ENCODE measurements at regions not wholly inside any gene's neighbourhood (a gene's known extent, or its start where the extent isn't known, plus 50 kb on each side); places are given as distances from the start of the nearest gene placed in this dataset.

DNA sequence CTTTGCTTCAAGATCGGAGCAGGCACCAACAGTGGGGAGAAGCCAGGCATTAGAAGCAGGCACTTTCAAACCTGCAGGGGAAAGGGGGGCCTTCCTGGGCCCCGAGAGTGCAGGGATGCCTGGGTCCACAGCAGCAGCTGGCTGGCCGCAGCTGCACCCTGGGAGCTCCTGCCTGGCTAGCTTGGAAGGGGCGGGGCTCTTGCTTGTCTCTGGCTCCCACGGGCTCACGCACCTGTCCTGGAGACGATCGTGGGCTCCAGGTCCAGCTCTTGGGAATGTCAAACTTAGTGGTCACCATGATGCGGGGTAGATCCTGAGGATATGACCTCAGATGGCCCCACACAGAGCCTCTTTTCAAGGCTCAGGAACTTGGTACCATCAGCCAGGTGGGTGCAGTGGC lies 1673.2 kb downstream of the LRRC4C start:
- ChIA-PET POLR2A (no interaction called here), CTCF (ENCODE audit: unreplicated experiment) (no interaction called here)
- Histone ChIP-seq H3K4me2 (ENCODE audit: low read length) (no peak overlapping the region), H2AFZ (ENCODE audit: low read length) (no peak overlapping the region), H3K9me3 (ENCODE audit: low read length) (0 out of 2 replicates have a peak, but pooled peaks cover 2% of the 10 kb centered on the region), H3K4me3 (ENCODE audit: low read depth, low read length, poor library complexity, severe bottlenecking) (no peak overlapping the region), H3K27ac (ENCODE audit: low read depth, low read length, poor library complexity, severe bottlenecking) (no peak overlapping the region), H3K36me3 (ENCODE audit: insufficient read depth, low read length) (no peaks in the 10 kb centered on the region), H3K9me2 (ENCODE audit: insufficient read depth, low read length) (no peaks in the 10 kb centered on the region), H4K20me1 (ENCODE audit: insufficient read depth, low read length) (no peaks in the 10 kb centered on the region), H3K4me1 (ENCODE audit: insufficient read depth, low read length, poor library complexity, severe bottlenecking) (no peaks in the 10 kb centered on the region), H3K79me2 (ENCODE audit: insufficient read depth, low read depth, low read length) (no peaks in the 10 kb centered on the region)
- TF ChIP-seq EZH2phosphoT487 (IDR thresholded peaks at IDR 0.05; ENCODE audit: borderline replicate concordance, low read depth, low read length): no peak
- TF ChIP-seq, protein P1, sequence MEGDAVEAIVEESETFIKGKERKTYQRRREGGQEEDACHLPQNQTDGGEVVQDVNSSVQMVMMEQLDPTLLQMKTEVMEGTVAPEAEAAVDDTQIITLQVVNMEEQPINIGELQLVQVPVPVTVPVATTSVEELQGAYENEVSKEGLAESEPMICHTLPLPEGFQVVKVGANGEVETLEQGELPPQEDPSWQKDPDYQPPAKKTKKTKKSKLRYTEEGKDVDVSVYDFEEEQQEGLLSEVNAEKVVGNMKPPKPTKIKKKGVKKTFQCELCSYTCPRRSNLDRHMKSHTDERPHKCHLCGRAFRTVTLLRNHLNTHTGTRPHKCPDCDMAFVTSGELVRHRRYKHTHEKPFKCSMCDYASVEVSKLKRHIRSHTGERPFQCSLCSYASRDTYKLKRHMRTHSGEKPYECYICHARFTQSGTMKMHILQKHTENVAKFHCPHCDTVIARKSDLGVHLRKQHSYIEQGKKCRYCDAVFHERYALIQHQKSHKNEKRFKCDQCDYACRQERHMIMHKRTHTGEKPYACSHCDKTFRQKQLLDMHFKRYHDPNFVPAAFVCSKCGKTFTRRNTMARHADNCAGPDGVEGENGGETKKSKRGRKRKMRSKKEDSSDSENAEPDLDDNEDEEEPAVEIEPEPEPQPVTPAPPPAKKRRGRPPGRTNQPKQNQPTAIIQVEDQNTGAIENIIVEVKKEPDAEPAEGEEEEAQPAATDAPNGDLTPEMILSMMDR (conservative IDR thresholded peaks at IDR 0.05; ENCODE audit: low read length): no peak
- no TSS peak for BruUV-seq (replicated peaks)
- no peak for DNase-seq (ENCODE audit: low spot score)
- intact Hi-C loops (cut with micrococcal nuclease; ENCODE audit: unreplicated experiment): no loop called here

DNA sequence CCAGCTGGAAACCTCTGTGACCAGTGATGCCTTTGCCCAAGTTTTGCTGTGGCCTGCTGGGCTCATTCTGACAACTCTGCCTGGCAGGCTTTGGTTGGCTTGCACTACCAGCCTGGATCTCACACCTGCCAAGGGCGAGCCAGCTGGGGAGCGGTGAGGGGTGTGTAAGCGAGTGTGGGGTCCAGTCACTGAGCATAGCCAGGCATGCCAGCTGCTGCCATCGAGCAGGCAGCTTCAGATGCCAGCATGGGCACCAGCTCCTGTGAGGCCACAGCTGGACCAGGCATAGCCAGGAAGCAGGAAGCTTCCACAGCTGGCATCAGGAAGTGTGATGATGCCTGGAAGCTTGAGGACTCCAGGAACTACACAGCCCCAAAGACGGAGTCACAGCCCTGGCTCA lies 1674.6 kb downstream of the LRRC4C start:
- Histone ChIP-seq H3K4me1 (ENCODE audit: insufficient read depth, low read length, poor library complexity, severe bottlenecking) (no peaks in the 10 kb centered on the region), H3K27ac (ENCODE audit: low read depth, low read length, poor library complexity, severe bottlenecking) (no peak overlapping the region), H3K79me2 (ENCODE audit: insufficient read depth, low read depth, low read length) (no peaks in the 10 kb centered on the region), H4K20me1 (ENCODE audit: insufficient read depth, low read length) (no peaks in the 10 kb centered on the region), H3K4me3 (ENCODE audit: low read depth, low read length, poor library complexity, severe bottlenecking) (no peak overlapping the region), H3K4me2 (ENCODE audit: low read length) (no peak overlapping the region), H3K9me3 (ENCODE audit: low read length) (0 out of 2 replicates have a peak, but pooled peaks cover 2% of the 10 kb centered on the region), H3K9me2 (ENCODE audit: insufficient read depth, low read length) (no peaks in the 10 kb centered on the region), H3K36me3 (ENCODE audit: insufficient read depth, low read length) (no peaks in the 10 kb centered on the region), H2AFZ (ENCODE audit: low read length) (no peak overlapping the region)
- ChIA-PET POLR2A (no interaction called here), CTCF (ENCODE audit: unreplicated experiment) (no interaction called here)
- BruUV-seq (replicated peaks): no TSS peak
- DNase-seq (ENCODE audit: low spot score): no peak
- intact Hi-C loops (cut with micrococcal nuclease; ENCODE audit: unreplicated experiment): no loop called here
- TF ChIP-seq, protein P1 (conservative IDR thresholded peaks at IDR 0.05; ENCODE audit: low read length): no peak
- TF ChIP-seq EZH2phosphoT487 (IDR thresholded peaks at IDR 0.05; ENCODE audit: borderline replicate concordance, low read depth, low read length): no peak

DNA sequence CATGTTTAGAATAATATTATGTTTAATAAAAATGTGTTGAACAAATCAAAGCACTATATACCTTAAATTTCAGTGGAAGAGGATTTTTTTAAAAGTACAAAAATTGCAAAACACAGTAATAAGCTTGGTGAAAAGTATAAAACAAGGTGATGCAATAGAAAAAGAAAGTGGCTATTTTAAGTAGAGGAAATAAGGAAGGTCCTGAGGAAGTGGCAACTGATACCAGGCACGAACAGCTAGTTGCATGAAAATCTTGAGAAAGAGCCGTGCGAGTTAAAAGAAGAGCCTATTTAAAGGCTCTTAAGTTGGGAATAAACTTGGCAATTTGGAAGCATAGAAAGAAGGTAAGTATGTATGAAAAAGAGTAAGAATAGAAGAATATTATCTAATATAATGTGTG lies 1679.3 kb downstream of the LRRC4C start:
- H3K36me3 ChIP-seq (ENCODE audit: insufficient read depth, low read length): no peaks in the 10 kb centered on the region
- no TSS peak for BruUV-seq (replicated peaks)
- no peaks in the 10 kb centered on the region for H3K4me1 ChIP-seq (ENCODE audit: insufficient read depth, low read length, poor library complexity, severe bottlenecking)
- no peaks in the 10 kb centered on the region for H3K79me2 ChIP-seq (ENCODE audit: insufficient read depth, low read depth, low read length)
- DNase-seq (ENCODE audit: low spot score): no peak
- H3K4me3 ChIP-seq (ENCODE audit: low read depth, low read length, poor library complexity, severe bottlenecking): no peak overlapping the region
- ChIA-PET CTCF (ENCODE audit: unreplicated experiment) (no interaction called here), POLR2A (interaction anchor here (1.5 kb wide), 1 partner anchor 15 kb away, joined by 5 read pairs; no protein-coding TSS in a partner anchor)
- TF ChIP-seq, protein P1 (conservative IDR thresholded peaks at IDR 0.05; ENCODE audit: low read length): no peak
- no peak for TF ChIP-seq EZH2phosphoT487 (IDR thresholded peaks at IDR 0.05; ENCODE audit: borderline replicate concordance, low read depth, low read length)
- no peaks in the 10 kb centered on the region for H4K20me1 ChIP-seq (ENCODE audit: insufficient read depth, low read length)
- H3K4me2 ChIP-seq (ENCODE audit: low read length): no peak overlapping the region
- no peak overlapping the region for H2AFZ ChIP-seq (ENCODE audit: low read length)
- intact Hi-C loops (cut with micrococcal nuclease; ENCODE audit: unreplicated experiment): no loop called here
- no peaks in the 10 kb centered on the region for H3K9me3 ChIP-seq (ENCODE audit: low read length)
- no peak overlapping the region for H3K27ac ChIP-seq (ENCODE audit: low read depth, low read length, poor library complexity, severe bottlenecking)
- no peaks in the 10 kb centered on the region for H3K9me2 ChIP-seq (ENCODE audit: insufficient read depth, low read length)
